ENCODE measurements at regions not wholly inside any gene's neighbourhood (a gene's known extent, or its start where the extent isn't known, plus 50 kb on each side); places are given as distances from the start of the nearest gene placed in this dataset.

DNA sequence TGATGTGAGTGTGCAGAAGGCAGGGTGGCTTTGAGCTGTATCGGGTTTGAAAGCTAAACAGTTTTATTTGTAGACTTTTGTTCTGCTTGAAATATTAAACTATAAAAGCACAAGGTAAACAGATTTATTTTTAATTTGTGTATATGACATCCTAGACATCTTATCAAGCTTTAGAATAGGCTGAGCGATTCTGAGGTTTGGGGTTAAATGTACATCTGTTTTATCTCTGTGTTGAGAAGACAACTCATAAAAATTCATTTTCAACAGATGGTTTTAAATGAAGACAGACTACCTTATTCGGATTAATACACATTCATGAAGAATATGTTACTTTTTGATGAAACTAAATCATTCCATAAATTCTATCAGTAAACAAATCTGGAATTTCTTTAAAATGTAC is 368.8 kb downstream of the RPRM start:
- in situ Hi-C loops (cut with HindIII; ENCODE audit: low sequenced_read_pairs), result no loop called here

GRCh38 chr2:153106802-153107477 is 371.6 kb downstream of the RPRM start:
- in situ Hi-C loops (cut with HindIII; ENCODE audit: low sequenced_read_pairs), result no loop called here

- in situ Hi-C loops (cut with HindIII; ENCODE audit: low sequenced_read_pairs), result no loop called here
Observed at GRCh38 chr2:153105829-153106578, 372.6 kb downstream of the RPRM start.

- in situ Hi-C loops (cut with HindIII; ENCODE audit: low sequenced_read_pairs), result no loop called here
Observed at GRCh38 chr2:153101187-153101586, 377.4 kb downstream of the RPRM start.

GRCh38 chr2:153100151-153100550 is 378.4 kb downstream of the RPRM start:
- in situ Hi-C loops (cut with HindIII; ENCODE audit: low sequenced_read_pairs), result no loop called here

DNA sequence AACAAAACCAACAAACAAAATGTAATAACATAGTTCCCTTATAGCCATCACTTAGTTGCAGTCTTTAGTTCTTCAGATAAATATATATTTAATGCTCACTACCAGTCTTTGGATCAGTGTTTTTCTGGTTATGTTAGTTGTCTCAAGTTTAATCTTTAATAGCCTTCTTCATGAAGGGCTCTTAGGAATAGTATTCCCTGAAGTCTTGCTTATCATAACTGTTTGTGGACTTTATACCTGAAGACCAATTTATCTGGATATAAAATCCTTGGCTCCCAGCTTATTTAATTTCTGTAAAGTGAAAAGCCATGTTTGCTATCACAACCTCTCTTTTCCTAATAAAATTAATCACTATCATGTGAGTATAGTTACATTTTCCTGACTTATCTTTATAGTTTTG is 379.7 kb downstream of the ARL6IP6 start:
- in situ Hi-C loops (cut with HindIII; ENCODE audit: low sequenced_read_pairs), result no loop called here

- in situ Hi-C loops (cut with HindIII; ENCODE audit: low sequenced_read_pairs), result no loop called here
Observed at GRCh38 chr2:153096272-153096671, 377.9 kb downstream of the ARL6IP6 start.

DNA sequence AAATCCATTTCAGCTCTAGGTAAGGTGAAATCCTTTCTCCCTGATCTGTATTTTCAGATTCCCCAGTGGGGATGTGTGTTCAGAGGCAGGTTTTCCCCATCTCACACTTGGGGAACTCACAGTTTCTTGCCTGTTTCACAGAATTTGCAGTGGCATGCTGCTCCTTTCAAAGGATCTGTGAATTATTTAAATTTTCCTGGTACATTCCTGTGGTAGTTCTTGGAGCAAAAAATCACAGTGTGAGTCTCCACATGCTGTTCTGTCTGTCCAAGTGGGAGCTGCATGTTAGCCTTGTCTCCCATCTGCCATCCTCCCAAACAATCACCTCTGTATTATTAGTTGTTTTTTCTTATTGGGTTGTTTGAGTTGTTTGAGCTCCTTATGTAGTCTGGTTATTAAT is 372.9 kb downstream of the ARL6IP6 start:
- in situ Hi-C loops (cut with HindIII; ENCODE audit: low sequenced_read_pairs), result no loop called here

- in situ Hi-C loops (cut with HindIII; ENCODE audit: low sequenced_read_pairs), result no loop called here
Observed at GRCh38 chr2:153079315-153079714, 360.9 kb downstream of the ARL6IP6 start.

GRCh38 chr2:153077311-153077710 is 358.9 kb downstream of the ARL6IP6 start:
- in situ Hi-C loops (cut with HindIII; ENCODE audit: low sequenced_read_pairs), result no loop called here

- in situ Hi-C loops (cut with HindIII; ENCODE audit: low sequenced_read_pairs), result no loop called here
Observed at GRCh38 chr2:153074207-153074606, 355.8 kb downstream of the ARL6IP6 start.

- in situ Hi-C loops (cut with HindIII; ENCODE audit: low sequenced_read_pairs), result no loop called here
Observed at GRCh38 chr2:153072813-153073212, 354.4 kb downstream of the ARL6IP6 start.

DNA sequence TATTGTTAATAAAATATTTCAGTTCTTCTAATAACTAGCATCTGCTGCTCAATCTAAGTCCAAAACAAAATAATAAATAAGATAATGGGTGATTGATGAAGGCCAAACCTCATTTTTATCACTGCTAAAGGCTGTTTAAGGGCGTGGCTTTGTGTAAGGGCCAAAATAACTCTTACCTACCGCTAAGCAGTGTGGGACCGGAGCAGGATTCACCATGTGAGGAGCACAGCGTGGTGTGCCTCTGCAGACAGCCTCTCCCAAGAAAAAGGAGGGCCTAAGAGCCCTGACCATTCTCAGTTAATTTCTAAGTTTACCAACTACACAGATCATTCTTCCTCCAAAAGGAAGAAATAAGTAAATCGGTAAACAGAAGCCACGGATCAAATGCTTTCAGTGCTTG is 353.7 kb downstream of the ARL6IP6 start:
- in situ Hi-C loops (cut with HindIII; ENCODE audit: low sequenced_read_pairs), result no loop called here

DNA sequence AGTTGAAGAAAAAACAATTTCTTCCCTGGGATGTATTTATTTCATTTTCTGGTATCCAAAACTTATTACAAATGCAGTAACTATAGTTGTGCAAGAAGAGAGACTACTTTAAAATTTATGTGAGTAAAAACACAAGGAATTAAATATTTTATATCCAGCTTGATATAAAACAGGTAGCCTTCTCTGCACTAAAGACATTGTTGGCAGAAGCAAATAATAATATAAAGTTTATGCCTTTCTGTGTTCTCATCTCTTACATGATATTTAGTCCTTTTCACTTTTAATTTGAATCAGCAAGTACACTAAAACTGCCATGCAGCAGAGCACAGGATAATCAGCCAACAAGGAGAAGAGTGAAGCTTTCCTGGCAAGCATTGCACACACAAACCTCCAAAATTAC is 352.7 kb downstream of the ARL6IP6 start:
- in situ Hi-C loops (cut with HindIII; ENCODE audit: low sequenced_read_pairs), result no loop called here

GRCh38 chr2:153068915-153069314 is 350.5 kb downstream of the ARL6IP6 start:
- in situ Hi-C loops (cut with HindIII; ENCODE audit: low sequenced_read_pairs), result no loop called here

DNA sequence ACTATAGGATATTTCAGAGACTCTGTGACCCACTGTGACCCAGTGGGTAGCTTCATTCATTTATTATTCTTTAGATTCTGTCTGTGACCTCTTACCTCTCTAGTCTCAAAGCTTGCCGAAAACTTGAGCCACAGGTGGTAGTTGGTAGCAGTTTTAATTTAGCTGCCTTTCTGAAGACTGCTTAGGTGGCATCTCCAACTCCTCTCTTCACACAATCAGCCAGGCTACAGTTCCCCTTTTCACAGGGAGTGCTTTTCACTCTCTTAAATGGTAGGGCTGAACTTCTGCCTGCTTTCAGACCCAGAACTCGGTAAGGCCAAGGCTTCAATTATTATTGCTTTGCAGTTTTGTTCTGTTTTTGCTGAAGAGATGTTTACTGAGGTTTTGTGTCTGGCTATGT is 349.6 kb downstream of the ARL6IP6 start:
- in situ Hi-C loops (cut with HindIII; ENCODE audit: low sequenced_read_pairs), result no loop called here

DNA sequence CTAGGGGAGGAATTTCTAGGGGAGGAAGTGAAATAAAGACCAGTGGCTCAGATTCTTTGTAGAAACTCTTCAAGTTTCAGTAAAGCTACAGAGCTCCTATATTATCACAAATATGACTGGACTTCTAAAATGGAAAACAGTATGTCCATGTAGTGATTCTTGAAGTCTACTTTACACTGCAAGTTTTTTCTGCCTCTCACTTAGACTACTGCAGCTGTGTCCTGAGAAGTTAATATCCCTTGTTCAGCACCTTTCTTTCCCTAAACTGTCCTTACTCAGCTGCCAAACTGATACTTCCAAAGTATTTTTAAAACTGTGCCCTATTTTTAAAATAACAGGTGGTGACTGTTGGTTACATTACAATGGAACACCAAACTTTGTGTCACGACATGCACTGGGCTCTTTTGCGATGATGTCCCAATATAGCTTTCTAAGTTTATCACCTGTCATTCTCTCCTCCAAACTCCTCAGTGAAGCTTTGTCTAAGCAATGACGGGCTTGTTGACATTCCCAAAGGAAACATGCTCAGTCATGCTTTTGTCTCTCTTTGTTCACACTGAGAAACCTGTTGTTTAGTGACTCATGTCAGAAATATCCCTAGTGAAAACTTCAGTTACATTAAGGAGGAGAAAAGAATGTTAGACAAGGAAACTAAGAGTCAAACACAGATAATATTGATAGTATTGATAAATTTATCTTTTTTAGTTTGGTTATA is 341.1 kb downstream of the ARL6IP6 start:
- in situ Hi-C loops (cut with HindIII; ENCODE audit: low sequenced_read_pairs), result no loop called here

GRCh38 chr2:153057743-153058142 is 339.3 kb downstream of the ARL6IP6 start:
- in situ Hi-C loops (cut with HindIII; ENCODE audit: low sequenced_read_pairs), result no loop called here

DNA sequence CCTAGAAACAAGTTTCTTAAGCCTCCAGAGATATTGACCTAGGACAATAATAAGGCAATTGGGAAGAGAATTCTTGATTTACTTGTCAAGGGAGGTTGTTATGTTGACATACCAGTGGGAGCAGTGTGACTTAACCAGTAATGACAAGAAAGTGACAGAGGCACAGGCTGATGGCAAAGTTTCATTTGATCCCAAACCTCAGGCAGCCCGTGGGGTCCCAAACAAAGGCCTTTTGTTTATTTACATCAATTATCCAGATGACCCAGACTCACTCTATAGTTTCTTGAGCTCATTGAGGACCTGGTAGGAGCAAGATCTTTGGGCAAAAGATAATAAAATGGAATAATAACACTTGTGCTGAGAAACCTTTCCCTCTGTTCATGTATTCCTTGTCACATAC is 336.8 kb downstream of the ARL6IP6 start:
- in situ Hi-C loops (cut with HindIII; ENCODE audit: low sequenced_read_pairs), result no loop called here

DNA sequence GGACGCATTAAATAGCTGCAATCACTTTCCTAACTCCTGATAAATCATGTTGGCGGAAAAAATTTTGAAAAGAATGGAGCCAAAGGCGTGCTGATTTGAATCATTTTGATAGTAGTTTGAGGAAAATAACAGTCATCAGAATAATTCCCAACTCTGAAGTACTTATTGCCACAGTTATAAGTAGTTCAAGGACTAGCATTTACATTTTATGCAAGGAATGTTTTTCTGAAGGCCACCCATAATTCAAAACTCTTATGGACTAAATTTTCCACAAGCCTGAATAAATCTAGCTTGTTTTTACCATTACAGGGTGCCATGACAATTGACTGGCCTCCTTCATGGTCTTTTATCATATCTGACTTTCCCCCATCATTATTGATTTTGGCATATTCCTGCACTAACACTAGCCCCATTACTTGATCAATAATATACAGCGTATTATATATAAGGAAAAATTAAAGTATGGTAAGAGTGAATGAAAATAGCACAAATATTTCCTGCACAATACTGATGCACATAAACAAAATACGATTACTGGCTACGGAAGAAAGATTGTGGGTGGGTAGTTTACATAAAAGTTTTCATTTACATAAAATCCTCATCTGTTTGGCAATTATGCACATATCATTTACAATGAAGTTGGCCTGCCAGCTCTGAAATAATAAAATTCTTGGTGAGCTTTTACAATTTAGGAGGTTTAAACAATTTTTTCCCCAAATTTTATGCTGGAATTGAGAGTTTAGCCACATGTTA is 334.6 kb downstream of the ARL6IP6 start:
- in situ Hi-C loops (cut with HindIII; ENCODE audit: low sequenced_read_pairs), result no loop called here

DNA sequence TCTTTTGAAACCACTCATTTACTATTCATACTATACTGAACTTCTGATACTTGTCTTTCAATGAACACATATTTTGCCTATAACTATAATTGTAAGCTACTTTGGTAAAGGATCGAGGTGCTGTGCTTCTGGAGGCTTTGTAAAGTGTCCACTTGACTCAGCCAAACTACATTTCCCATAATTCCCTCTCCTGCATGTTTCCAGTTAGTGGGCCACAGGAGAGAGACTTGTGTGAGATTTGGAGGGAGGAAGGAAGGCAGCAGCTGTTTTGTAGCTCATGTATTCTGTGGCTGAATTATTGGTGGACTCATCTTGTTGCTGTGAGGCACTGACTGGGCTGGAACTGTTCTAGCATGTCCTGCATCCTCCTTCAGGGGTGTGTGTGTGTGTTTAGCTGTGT is 328.8 kb downstream of the ARL6IP6 start:
- in situ Hi-C loops (cut with HindIII; ENCODE audit: low sequenced_read_pairs), result no loop called here

All from DLD1 (cell line).